ENCODE measurements at regions not wholly inside any gene's neighbourhood (a gene's known extent, or its start where the extent isn't known, plus 50 kb on each side); places are given as distances from the start of the nearest gene placed in this dataset.

GRCh38 chr10:78785066-78785465, 283.7 kb upstream of the ZMIZ1 start:
- Histone ChIP-seq H3K27ac (ENCODE audit: low read depth, low read length) (no peak overlapping the region), H3K36me3 (ENCODE audit: control insufficient read depth in 1 of 2, insufficient read depth in 2 of 2, low read length in 2 of 2) (no peaks in the 10 kb centered on the region), H3K4me3 (ENCODE audit: low read depth in 1 of 2, low read length in 2 of 2) (no peak overlapping the region), H3K27me3 (ENCODE audit: control insufficient read depth in 1 of 2, insufficient read depth in 2 of 2, low read length in 2 of 2) (no peaks in the 10 kb centered on the region), H3K4me1 (ENCODE audit: control insufficient read depth in 1 of 2, insufficient read depth in 2 of 2, low read length in 2 of 2) (no peaks in the 10 kb centered on the region), H3K9me3 (ENCODE audit: control insufficient read depth in 1 of 2, low read length in 2 of 2) (no peaks in the 10 kb centered on the region), H3K9ac (ENCODE audit: low read depth in 1 of 2, low read length in 2 of 2) (no peak overlapping the region)

DNA sequence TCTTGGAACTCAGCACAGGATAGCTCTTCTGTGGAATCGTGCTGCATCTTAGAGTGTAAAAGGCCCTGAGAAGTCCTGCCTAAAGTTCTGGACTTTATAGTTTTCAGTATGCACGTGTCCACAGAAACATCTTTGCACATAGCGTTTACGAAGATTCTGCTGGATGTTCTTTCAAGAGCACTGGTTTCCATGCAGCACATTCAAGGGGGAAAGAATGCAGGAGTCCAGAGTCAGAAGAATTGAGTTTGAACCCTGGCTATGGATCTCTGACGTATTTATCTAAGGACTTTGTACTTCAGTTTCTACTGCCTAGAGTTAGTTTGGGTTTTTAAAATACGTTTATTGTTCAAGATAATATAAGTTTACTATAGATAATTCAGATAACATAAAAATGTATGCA, 282.8 kb upstream of the ZMIZ1 start:
- H3K36me3 ChIP-seq (ENCODE audit: control insufficient read depth in 1 of 2, insufficient read depth in 2 of 2, low read length in 2 of 2) = no peaks in the 10 kb centered on the region
- no peaks in the 10 kb centered on the region for H3K9me3 ChIP-seq (ENCODE audit: control insufficient read depth in 1 of 2, low read length in 2 of 2)
- no peak overlapping the region for H3K4me3 ChIP-seq (ENCODE audit: low read depth in 1 of 2, low read length in 2 of 2)
- H3K27me3 ChIP-seq (ENCODE audit: control insufficient read depth in 1 of 2, insufficient read depth in 2 of 2, low read length in 2 of 2) = no peaks in the 10 kb centered on the region
- H3K9ac ChIP-seq (ENCODE audit: low read depth in 1 of 2, low read length in 2 of 2) = no peak overlapping the region
- H3K4me1 ChIP-seq (ENCODE audit: control insufficient read depth in 1 of 2, insufficient read depth in 2 of 2, low read length in 2 of 2) = no peaks in the 10 kb centered on the region
- no peak overlapping the region for H3K27ac ChIP-seq (ENCODE audit: low read depth, low read length)

GRCh38 chr10:78787125-78787524, 281.6 kb upstream of the ZMIZ1 start:
- peaks cover 0 to 2% of the 10 kb centered on the region in 2 donors for H3K27me3 ChIP-seq (ENCODE audit: control insufficient read depth in 1 of 2, insufficient read depth in 2 of 2, low read length in 2 of 2)
- H3K9me3 ChIP-seq (ENCODE audit: control insufficient read depth in 1 of 2, low read length in 2 of 2) = no peaks in the 10 kb centered on the region
- no peak overlapping the region for H3K9ac ChIP-seq (ENCODE audit: low read depth in 1 of 2, low read length in 2 of 2)
- no peak overlapping the region for H3K4me3 ChIP-seq (ENCODE audit: low read depth in 1 of 2, low read length in 2 of 2)
- no peak overlapping the region for H3K27ac ChIP-seq (ENCODE audit: low read depth, low read length)
- H3K4me1 ChIP-seq (ENCODE audit: control insufficient read depth in 1 of 2, insufficient read depth in 2 of 2, low read length in 2 of 2) = no peaks in the 10 kb centered on the region
- H3K36me3 ChIP-seq (ENCODE audit: control insufficient read depth in 1 of 2, insufficient read depth in 2 of 2, low read length in 2 of 2) = no peaks in the 10 kb centered on the region

DNA sequence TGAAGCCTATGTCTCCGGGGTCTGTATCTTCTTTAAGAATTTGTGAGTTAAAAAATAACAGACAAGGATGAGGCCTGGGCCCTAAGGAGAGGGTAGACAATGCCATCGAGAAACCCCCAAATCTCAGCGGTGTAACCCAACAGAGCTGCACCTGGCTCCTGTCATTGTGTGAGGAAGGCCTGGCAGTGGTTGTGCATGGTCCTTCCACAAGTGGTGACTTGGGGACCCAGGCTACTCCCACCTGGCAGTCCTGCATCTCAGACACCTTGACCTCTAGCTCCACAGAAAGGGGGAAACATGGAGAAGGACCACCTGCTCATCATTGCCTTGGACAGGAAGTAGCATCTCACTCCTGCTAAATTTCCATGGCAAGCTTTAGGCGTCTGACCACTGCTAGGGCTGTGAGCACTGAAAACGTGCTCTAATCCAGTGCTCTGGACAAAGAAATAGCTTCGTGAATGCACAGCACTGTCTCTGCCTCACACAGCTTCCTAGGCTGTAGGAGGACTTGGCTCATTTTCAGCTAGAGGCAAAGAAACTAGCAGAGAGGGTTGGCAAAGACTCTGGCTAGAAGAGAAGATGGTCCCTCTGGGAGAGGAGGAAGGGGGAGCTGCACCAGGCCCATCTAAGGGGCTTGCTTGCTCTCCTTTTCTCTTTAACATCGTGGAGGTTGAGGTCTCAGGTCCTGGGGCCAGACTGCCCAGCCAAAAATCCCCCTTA, 273.9 kb upstream of the ZMIZ1 start:
- no peak overlapping the region for H3K4me3 ChIP-seq (ENCODE audit: low read depth in 1 of 2, low read length in 2 of 2)
- no peak overlapping the region for H3K27ac ChIP-seq (ENCODE audit: low read depth, low read length)
- H3K9ac ChIP-seq (ENCODE audit: low read depth in 1 of 2, low read length in 2 of 2) = no peak overlapping the region
- no peaks in the 10 kb centered on the region for H3K36me3 ChIP-seq (ENCODE audit: control insufficient read depth in 1 of 2, insufficient read depth in 2 of 2, low read length in 2 of 2)
- H3K9me3 ChIP-seq (ENCODE audit: control insufficient read depth in 1 of 2, low read length in 2 of 2) = no peaks in the 10 kb centered on the region
- H3K4me1 ChIP-seq (ENCODE audit: control insufficient read depth in 1 of 2, insufficient read depth in 2 of 2, low read length in 2 of 2) = no peaks in the 10 kb centered on the region
- peaks cover 0 to 2% of the 10 kb centered on the region in 2 donors for H3K27me3 ChIP-seq (ENCODE audit: control insufficient read depth in 1 of 2, insufficient read depth in 2 of 2, low read length in 2 of 2)

- no peak overlapping the region for H3K27ac ChIP-seq (ENCODE audit: low read depth, low read length)
- no peaks in the 10 kb centered on the region for H3K4me1 ChIP-seq (ENCODE audit: control insufficient read depth in 1 of 2, insufficient read depth in 2 of 2, low read length in 2 of 2)
- H3K4me3 ChIP-seq (ENCODE audit: low read depth in 1 of 2, low read length in 2 of 2) = no peak overlapping the region
- H3K36me3 ChIP-seq (ENCODE audit: control insufficient read depth in 1 of 2, insufficient read depth in 2 of 2, low read length in 2 of 2) = no peaks in the 10 kb centered on the region
- no peaks in the 10 kb centered on the region for H3K27me3 ChIP-seq (ENCODE audit: control insufficient read depth in 1 of 2, insufficient read depth in 2 of 2, low read length in 2 of 2)
- H3K9me3 ChIP-seq (ENCODE audit: control insufficient read depth in 1 of 2, low read length in 2 of 2) = no peaks in the 10 kb centered on the region
- H3K9ac ChIP-seq (ENCODE audit: low read depth in 1 of 2, low read length in 2 of 2) = no peak overlapping the region
These were observed 269.6 kb upstream of the ZMIZ1 start for GRCh38 chr10:78798976-78799730.

- Histone ChIP-seq H3K27me3 (ENCODE audit: control insufficient read depth in 1 of 2, insufficient read depth in 2 of 2, low read length in 2 of 2) (no peaks in the 10 kb centered on the region), H3K4me3 (ENCODE audit: low read depth in 1 of 2, low read length in 2 of 2) (no peak overlapping the region), H3K9me3 (ENCODE audit: control insufficient read depth in 1 of 2, low read length in 2 of 2) (no peaks in the 10 kb centered on the region), H3K36me3 (ENCODE audit: control insufficient read depth in 1 of 2, insufficient read depth in 2 of 2, low read length in 2 of 2) (no peaks in the 10 kb centered on the region), H3K27ac (ENCODE audit: low read depth, low read length) (no peak overlapping the region), H3K9ac (ENCODE audit: low read depth in 1 of 2, low read length in 2 of 2) (no peak overlapping the region), H3K4me1 (ENCODE audit: control insufficient read depth in 1 of 2, insufficient read depth in 2 of 2, low read length in 2 of 2) (peaks cover 4 to 7% of the 10 kb centered on the region in 2 donors)
These were observed 268.8 kb upstream of the ZMIZ1 start for GRCh38 chr10:78800006-78800405.

- Histone ChIP-seq H3K27me3 (ENCODE audit: control insufficient read depth in 1 of 2, insufficient read depth in 2 of 2, low read length in 2 of 2) (no peaks in the 10 kb centered on the region), H3K4me3 (ENCODE audit: low read depth in 1 of 2, low read length in 2 of 2) (no peak overlapping the region), H3K9ac (ENCODE audit: low read depth in 1 of 2, low read length in 2 of 2) (no peak overlapping the region), H3K36me3 (ENCODE audit: control insufficient read depth in 1 of 2, insufficient read depth in 2 of 2, low read length in 2 of 2) (no peaks in the 10 kb centered on the region), H3K27ac (ENCODE audit: low read depth, low read length) (no peak overlapping the region), H3K9me3 (ENCODE audit: control insufficient read depth in 1 of 2, low read length in 2 of 2) (no peaks in the 10 kb centered on the region), H3K4me1 (ENCODE audit: control insufficient read depth in 1 of 2, insufficient read depth in 2 of 2, low read length in 2 of 2) (peaks cover 11 to 13% of the 10 kb centered on the region in 2 donors)
These were observed 268.0 kb upstream of the ZMIZ1 start for GRCh38 chr10:78800535-78801320.

DNA sequence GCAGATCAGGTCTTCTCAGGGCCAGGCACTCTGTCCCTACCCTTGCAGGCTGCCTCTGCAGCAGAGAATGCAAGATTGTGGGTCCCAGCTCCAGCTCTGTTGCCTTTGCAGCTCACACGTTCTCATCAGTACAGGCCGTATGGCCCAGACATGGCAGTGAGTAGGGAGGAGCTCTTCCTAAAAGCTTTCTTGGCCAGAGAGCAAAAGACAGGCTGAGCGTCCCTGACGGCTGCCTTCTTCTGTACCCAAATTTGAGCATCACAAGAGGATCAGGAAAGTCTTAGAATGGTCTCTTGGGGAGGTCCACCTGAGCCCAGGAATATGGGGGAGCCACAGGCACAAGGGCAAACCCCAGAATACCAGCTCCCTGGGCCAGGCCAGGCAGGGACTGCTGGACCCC, 266.3 kb upstream of the ZMIZ1 start:
- H3K27ac ChIP-seq (ENCODE audit: low read depth, low read length) = no peak overlapping the region
- no peaks in the 10 kb centered on the region for H3K36me3 ChIP-seq (ENCODE audit: control insufficient read depth in 1 of 2, insufficient read depth in 2 of 2, low read length in 2 of 2)
- no peaks in the 10 kb centered on the region for H3K27me3 ChIP-seq (ENCODE audit: control insufficient read depth in 1 of 2, insufficient read depth in 2 of 2, low read length in 2 of 2)
- H3K9me3 ChIP-seq (ENCODE audit: control insufficient read depth in 1 of 2, low read length in 2 of 2) = no peaks in the 10 kb centered on the region
- H3K4me1 ChIP-seq (ENCODE audit: control insufficient read depth in 1 of 2, insufficient read depth in 2 of 2, low read length in 2 of 2) = peaks cover 12 to 17% of the 10 kb centered on the region in 2 donors
- no peak overlapping the region for H3K9ac ChIP-seq (ENCODE audit: low read depth in 1 of 2, low read length in 2 of 2)
- H3K4me3 ChIP-seq (ENCODE audit: low read depth in 1 of 2, low read length in 2 of 2) = no peak overlapping the region

DNA sequence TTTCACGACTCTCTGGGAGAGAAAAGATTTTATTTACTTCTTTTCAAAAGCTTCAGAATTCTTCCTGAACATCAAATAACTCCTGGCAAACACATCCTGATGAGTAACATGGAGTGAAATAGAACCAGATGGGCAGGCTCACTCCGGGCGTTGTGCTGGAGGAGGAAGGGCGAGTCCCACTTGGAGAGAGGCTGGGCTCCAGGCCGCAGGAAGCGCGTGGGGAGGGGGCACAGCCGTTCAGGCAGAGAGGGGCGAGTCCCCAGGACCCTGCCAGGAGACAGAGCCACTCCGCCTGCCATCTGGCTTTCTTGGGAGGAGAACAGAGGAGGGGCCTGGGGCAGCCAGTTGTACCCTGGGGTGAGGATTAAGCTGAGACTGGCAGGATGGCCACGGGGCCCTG, 265.9 kb upstream of the ZMIZ1 start:
- Histone ChIP-seq H3K27me3 (ENCODE audit: control insufficient read depth in 1 of 2, insufficient read depth in 2 of 2, low read length in 2 of 2) (no peaks in the 10 kb centered on the region), H3K4me3 (ENCODE audit: low read depth in 1 of 2, low read length in 2 of 2) (no peak overlapping the region), H3K36me3 (ENCODE audit: control insufficient read depth in 1 of 2, insufficient read depth in 2 of 2, low read length in 2 of 2) (no peaks in the 10 kb centered on the region), H3K27ac (ENCODE audit: low read depth, low read length) (no peak overlapping the region), H3K9ac (ENCODE audit: low read depth in 1 of 2, low read length in 2 of 2) (no peak overlapping the region), H3K9me3 (ENCODE audit: control insufficient read depth in 1 of 2, low read length in 2 of 2) (no peaks in the 10 kb centered on the region), H3K4me1 (ENCODE audit: control insufficient read depth in 1 of 2, insufficient read depth in 2 of 2, low read length in 2 of 2) (peaks cover 12 to 17% of the 10 kb centered on the region in 2 donors)

DNA sequence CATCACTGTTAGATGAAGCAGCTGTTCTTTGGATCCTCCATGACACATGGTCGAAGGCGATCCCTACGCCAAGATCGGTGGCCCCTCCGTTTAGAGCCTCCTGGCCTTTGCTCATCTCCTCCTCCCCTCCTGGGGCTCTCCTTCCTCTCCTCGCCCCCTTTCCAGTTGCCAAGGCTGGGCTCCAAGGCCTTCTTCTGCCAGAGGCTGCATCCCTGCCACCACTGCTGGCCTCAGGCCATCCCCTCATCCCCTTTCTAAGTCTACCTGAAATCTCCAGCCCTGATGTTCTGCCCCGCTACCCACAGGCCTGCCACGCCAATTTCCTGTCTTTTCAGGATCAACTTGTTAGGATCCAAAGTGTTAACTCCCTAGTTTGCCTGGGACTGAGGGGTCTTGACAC, 265.1 kb upstream of the ZMIZ1 start:
- H3K9ac ChIP-seq (ENCODE audit: low read depth in 1 of 2, low read length in 2 of 2) = no peak overlapping the region
- H3K4me1 ChIP-seq (ENCODE audit: control insufficient read depth in 1 of 2, insufficient read depth in 2 of 2, low read length in 2 of 2) = peaks cover 12 to 17% of the 10 kb centered on the region in 2 donors
- H3K4me3 ChIP-seq (ENCODE audit: low read depth in 1 of 2, low read length in 2 of 2) = no peak overlapping the region
- no peaks in the 10 kb centered on the region for H3K27me3 ChIP-seq (ENCODE audit: control insufficient read depth in 1 of 2, insufficient read depth in 2 of 2, low read length in 2 of 2)
- no peaks in the 10 kb centered on the region for H3K36me3 ChIP-seq (ENCODE audit: control insufficient read depth in 1 of 2, insufficient read depth in 2 of 2, low read length in 2 of 2)
- no peaks in the 10 kb centered on the region for H3K9me3 ChIP-seq (ENCODE audit: control insufficient read depth in 1 of 2, low read length in 2 of 2)
- no peak overlapping the region for H3K27ac ChIP-seq (ENCODE audit: low read depth, low read length)
